OCI-LY7 (cell line): ENCODE measurements at regions not wholly inside any gene's neighbourhood (a gene's known extent, or its start where the extent isn't known, plus 50 kb on each side); places are given as distances from the start of the nearest gene placed in this dataset.

Source experiments
- BruUV-seq: library from RNA; stranded (reverse); fragments of 400-500 nt; replicated peaks from 2 replicates; lab custom pipeline; 2021; lab: Mats Ljungman, UMichigan
- CTCF ChIA-PET: fragments of 300-600 bp; sonication (Branson Sonifier 250); formaldehyde crosslinking; loops from one replicate; lab custom pipeline; 2022; ENCODE audit warnings: antibody characterized with exemption; ENCODE audit not compliant: unreplicated experiment; lab: Charles Lee
- POLR2A ChIA-PET: fragments of 300-600 bp; sonication (Branson Sonifier 250); formaldehyde crosslinking; loops from one replicate; lab custom pipeline; 2022; ENCODE audit warnings: antibody characterized with exemption; lab: Charles Lee
- DNase-seq: peaks from one replicate; pipeline ENCODE4 v3.0.0-alpha.2; 2015; ENCODE audit warnings: low spot score
- H2AFZ ChIP-seq: fragments of 200-600 bp; sonication (generic), shearing (Covaris generic); 2 replicates; pipeline ENCODE4 v1.6.1; 2014; ENCODE audit warnings: mild to moderate bottlenecking, antibody characterized with exemption, low read length, moderate library complexity
- H3K27ac ChIP-seq: fragments of 200-600 bp; sonication (generic); 2 replicates; pipeline ENCODE4 v1.5.1; 2014; ENCODE audit warnings: mixed run types, low read depth, mild to moderate bottlenecking, moderate library complexity, low read length, inconsistent platforms; ENCODE audit not compliant: poor library complexity, severe bottlenecking
- H3K36me3 ChIP-seq: fragments of 200-600 bp; sonication (generic); 2 replicates; pipeline ENCODE4 v1.6.1; 2014; ENCODE audit warnings: mild to moderate bottlenecking, antibody characterized with exemption, low read length, moderate library complexity, mixed read lengths; ENCODE audit not compliant: insufficient read depth
- H3K4me1 ChIP-seq: fragments of 200-600 bp; sonication (generic); 2 replicates; pipeline ENCODE4 v1.5.1; 2014; ENCODE audit warnings: mild to moderate bottlenecking, low read length; ENCODE audit not compliant: insufficient read depth, poor library complexity, severe bottlenecking
- H3K4me2 ChIP-seq: fragments of 200-600 bp; sonication (generic); 2 replicates; pipeline ENCODE4 v1.6.1; 2014; ENCODE audit warnings: mild to moderate bottlenecking, low read length
- H3K4me3 ChIP-seq: fragments of 200-600 bp; sonication (generic); 2 replicates; pipeline ENCODE4 v1.5.1; 2014; ENCODE audit warnings: mild to moderate bottlenecking, low read depth, low read length; ENCODE audit not compliant: poor library complexity, severe bottlenecking
- H3K79me2 ChIP-seq: fragments of 200-600 bp; sonication (generic); 2 replicates; pipeline ENCODE4 v1.6.1; 2016; ENCODE audit warnings: low read depth, mild to moderate bottlenecking, low read length, moderate library complexity, mixed read lengths; ENCODE audit not compliant: insufficient read depth
- H3K9me2 ChIP-seq: fragments of 200-600 bp; sonication (generic); 2 replicates; pipeline ENCODE4 v1.6.1; 2016; ENCODE audit warnings: mild to moderate bottlenecking, low read length, mixed read lengths; ENCODE audit not compliant: insufficient read depth
- H3K9me3 ChIP-seq: fragments of 200-600 bp; sonication (generic); 2 replicates; pipeline ENCODE4 v1.6.1; 2014; ENCODE audit warnings: mild to moderate bottlenecking, mixed run types, low read length, mixed read lengths
- H4K20me1 ChIP-seq: fragments of 200-600 bp; sonication (generic); 2 replicates; pipeline ENCODE4 v1.6.1; 2014; ENCODE audit warnings: mild to moderate bottlenecking, antibody characterized with exemption, low read length, moderate library complexity, mixed read lengths; ENCODE audit not compliant: insufficient read depth
- CTCF ChIP-seq: fragments of 200-600 bp; sonication (generic); conservative IDR thresholded peaks from 2 replicates; pipeline ENCODE4 v1.5.1; 2014; ENCODE audit warnings: mild to moderate bottlenecking, antibody characterized with exemption, low read length, moderate library complexity, mixed read lengths
- EZH2phosphoT487 ChIP-seq: fragments of 200-600 bp; sonication (generic); IDR thresholded peaks from 2 replicates; pipeline ENCODE4 v1.6.1; 2018; ENCODE audit warnings: low read depth, borderline replicate concordance, mild to moderate bottlenecking, mixed run types, antibody characterized with exemption, low read length, moderate library complexity, mixed read lengths
- intact Hi-C: fragments of 100-400 bp; cut with micrococcal nuclease; formaldehyde crosslinking; loops from one replicate; pipeline ENCODE4 v1.10.0; 2022; ENCODE audit not compliant: unreplicated experiment

- ChIA-PET CTCF (no interaction called here), POLR2A (interaction anchor here (0.8 kb wide), 1 partner anchor 17 kb away, joined by 3 read pairs; no protein-coding TSS in a partner anchor)
- H3K79me2 ChIP-seq, result no peaks in the 10 kb centered on the region
- H4K20me1 ChIP-seq, result no peaks in the 10 kb centered on the region
- H3K9me2 ChIP-seq, result no peaks in the 10 kb centered on the region
- H3K4me3 ChIP-seq, result no peak overlapping the region
- no peak for DNase-seq
- H2AFZ ChIP-seq, result no peak overlapping the region
- no peaks in the 10 kb centered on the region for H3K9me3 ChIP-seq
- H3K36me3 ChIP-seq, result no peaks in the 10 kb centered on the region
- no peak overlapping the region for H3K27ac ChIP-seq
- no peak overlapping the region for H3K4me2 ChIP-seq
- TF ChIP-seq CTCF (no peak), EZH2phosphoT487 (no peak)
- intact Hi-C loops, result no loop called here
- no peaks in the 10 kb centered on the region for H3K4me1 ChIP-seq
- no TSS peak for BruUV-seq
Measured at GRCh38 chr18:10153924-10154752, 240.3 kb downstream of the VAPA start.

- no peaks in the 10 kb centered on the region for H3K4me1 ChIP-seq
- intact Hi-C loops, result no loop called here
- H3K4me3 ChIP-seq, result no peak overlapping the region
- no peaks in the 10 kb centered on the region for H3K9me3 ChIP-seq
- POLR2A ChIA-PET, result no interaction called here
- no peaks in the 10 kb centered on the region for H3K36me3 ChIP-seq
- BruUV-seq, result no TSS peak
- no peak overlapping the region for H2AFZ ChIP-seq
- no peaks in the 10 kb centered on the region for H3K79me2 ChIP-seq
- no peak overlapping the region for H3K27ac ChIP-seq
- H3K4me2 ChIP-seq, result no peak overlapping the region
- DNase-seq, result no peak
- no peaks in the 10 kb centered on the region for H4K20me1 ChIP-seq
- H3K9me2 ChIP-seq, result no peaks in the 10 kb centered on the region
- no peak for TF ChIP-seq EZH2phosphoT487
- no peak for TF ChIP-seq CTCF
- CTCF ChIA-PET, result no interaction called here
Measured at GRCh38 chr18:10157706-10158105, 243.9 kb downstream of the VAPA start.

- no peaks in the 10 kb centered on the region for H3K79me2 ChIP-seq
- no peaks in the 10 kb centered on the region for H3K9me2 ChIP-seq
- no peak overlapping the region for H3K4me3 ChIP-seq
- intact Hi-C loops, result no loop called here
- ChIA-PET POLR2A (interaction anchor here (0.8 kb wide), 1 partner anchor 19 kb away, joined by 3 read pairs; no protein-coding TSS in a partner anchor), CTCF (no interaction called here)
- no peaks in the 10 kb centered on the region for H3K4me1 ChIP-seq
- no peak for DNase-seq
- H2AFZ ChIP-seq, result no peak overlapping the region
- no peak overlapping the region for H3K4me2 ChIP-seq
- TF ChIP-seq EZH2phosphoT487 (no peak), CTCF (no peak)
- H3K27ac ChIP-seq, result no peak overlapping the region
- H3K9me3 ChIP-seq, result no peaks in the 10 kb centered on the region
- no peaks in the 10 kb centered on the region for H4K20me1 ChIP-seq
- no peaks in the 10 kb centered on the region for H3K36me3 ChIP-seq
- BruUV-seq, result no TSS peak
Measured at GRCh38 chr18:10160251-10160650, 246.4 kb downstream of the VAPA start.
